ENCODE measurements at regions not wholly inside any gene's neighbourhood (a gene's known extent, or its start where the extent isn't known, plus 50 kb on each side); places are given as distances from the start of the nearest gene placed in this dataset.

DNA sequence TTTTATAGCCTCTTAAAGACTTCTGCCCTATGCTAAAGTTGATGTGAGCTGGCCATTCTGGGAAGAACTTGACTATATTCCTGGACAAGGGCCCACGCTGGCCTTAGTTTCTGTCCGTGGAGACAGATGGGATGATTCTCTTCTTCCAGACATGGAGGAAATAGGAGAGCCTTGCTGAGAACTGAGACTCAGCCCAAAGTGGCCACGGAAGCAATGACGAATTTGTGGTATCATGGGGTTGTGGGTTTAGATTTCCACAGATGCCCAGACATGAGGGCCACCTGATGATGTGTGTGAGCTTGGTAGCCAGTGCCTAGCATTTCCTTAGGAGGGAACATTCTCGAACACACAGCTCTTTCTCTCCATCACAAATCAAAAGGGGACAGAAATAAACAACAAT, 309.1 kb downstream of the NSG2 start:
- TF ChIP-seq, protein P1, sequence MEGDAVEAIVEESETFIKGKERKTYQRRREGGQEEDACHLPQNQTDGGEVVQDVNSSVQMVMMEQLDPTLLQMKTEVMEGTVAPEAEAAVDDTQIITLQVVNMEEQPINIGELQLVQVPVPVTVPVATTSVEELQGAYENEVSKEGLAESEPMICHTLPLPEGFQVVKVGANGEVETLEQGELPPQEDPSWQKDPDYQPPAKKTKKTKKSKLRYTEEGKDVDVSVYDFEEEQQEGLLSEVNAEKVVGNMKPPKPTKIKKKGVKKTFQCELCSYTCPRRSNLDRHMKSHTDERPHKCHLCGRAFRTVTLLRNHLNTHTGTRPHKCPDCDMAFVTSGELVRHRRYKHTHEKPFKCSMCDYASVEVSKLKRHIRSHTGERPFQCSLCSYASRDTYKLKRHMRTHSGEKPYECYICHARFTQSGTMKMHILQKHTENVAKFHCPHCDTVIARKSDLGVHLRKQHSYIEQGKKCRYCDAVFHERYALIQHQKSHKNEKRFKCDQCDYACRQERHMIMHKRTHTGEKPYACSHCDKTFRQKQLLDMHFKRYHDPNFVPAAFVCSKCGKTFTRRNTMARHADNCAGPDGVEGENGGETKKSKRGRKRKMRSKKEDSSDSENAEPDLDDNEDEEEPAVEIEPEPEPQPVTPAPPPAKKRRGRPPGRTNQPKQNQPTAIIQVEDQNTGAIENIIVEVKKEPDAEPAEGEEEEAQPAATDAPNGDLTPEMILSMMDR (IDR thresholded peaks at IDR 0.05) = no peak
- TF ChIP-seq POLR2A (IDR thresholded peaks at IDR 0.05) = no peak

Measured in suprapubic skin (tissue), 3 donors.